Upper lobe of left lung (tissue), 4 donors: ENCODE measurements at regions not wholly inside any gene's neighbourhood (a gene's known extent, or its start where the extent isn't known, plus 50 kb on each side); places are given as distances from the start of the nearest gene placed in this dataset.

Experiments used
- CTCF ChIP-seq, 6 experiments: fragments of 450-650 bp in 4 of 6; fragments of 200-600 bp in 2 of 6; sonication (generic) in 2 of 6; IDR thresholded peaks; one replicate each; pipeline ENCODE4 v1.5.1; 2016 to 2019; ENCODE audit warnings: antibody characterized with exemption in 6 of 6
- POLR2A ChIP-seq, 4 donors: fragments of 450-650 bp; IDR thresholded peaks; one replicate each; pipeline ENCODE4 v1.5.1; 2016 to 2017; ENCODE audit warnings: antibody characterized with exemption in 4 of 4, mild to moderate bottlenecking in 2 of 4

- TF ChIP-seq CTCF (IDR thresholded peaks at IDR 0.05): no peak
- no peak for TF ChIP-seq POLR2A (IDR thresholded peaks at IDR 0.05)
These were observed 142.8 kb upstream of the PHACTR3 start for GRCh38 chr20:59461526-59461925.
